Ishikawa (cell line): ENCODE measurements at regions not wholly inside any gene's neighbourhood (a gene's known extent, or its start where the extent isn't known, plus 50 kb on each side); places are given as distances from the start of the nearest gene placed in this dataset.

Experiments
- CEBPB ChIP-seq: IDR thresholded peaks from 2 replicates; pipeline ENCODE4 v1.6.1; 2012
- CREB1 ChIP-seq: IDR thresholded peaks from 2 replicates; pipeline ENCODE4 v1.6.1; 2012; ENCODE audit warnings: low read depth
- EGR1 ChIP-seq: IDR thresholded peaks from 2 replicates; pipeline ENCODE4 v1.6.1; 2012
- EP300 ChIP-seq: IDR thresholded peaks from 2 replicates; pipeline ENCODE4 v1.6.1; 2012; ENCODE audit warnings: borderline replicate concordance
- FOXM1 ChIP-seq: IDR thresholded peaks from 2 replicates; pipeline ENCODE4 v1.6.1; 2012; ENCODE audit warnings: low read depth, borderline replicate concordance
- MAX ChIP-seq: IDR thresholded peaks from 2 replicates; pipeline ENCODE4 v1.6.1; 2012
- NFIC ChIP-seq: IDR thresholded peaks from 2 replicates; pipeline ENCODE4 v1.6.1; 2012
- RAD21 ChIP-seq: IDR thresholded peaks from 2 replicates; pipeline ENCODE4 v1.6.1; 2012; ENCODE audit warnings: low read depth
- REST ChIP-seq: IDR thresholded peaks from 2 replicates; pipeline ENCODE4 v1.6.1; 2012; ENCODE audit warnings: low read depth, mild to moderate bottlenecking
- TAF1 ChIP-seq: IDR thresholded peaks from 2 replicates; pipeline ENCODE4 v1.6.1; 2012; ENCODE audit warnings: low read depth, mild to moderate bottlenecking
- TCF12 ChIP-seq: IDR thresholded peaks from 2 replicates; pipeline ENCODE4 v1.6.1; 2012; ENCODE audit warnings: low read depth
- TEAD4 ChIP-seq: IDR thresholded peaks from 2 replicates; pipeline ENCODE4 v1.6.1; 2012
- USF1 ChIP-seq: IDR thresholded peaks from 2 replicates; pipeline ENCODE4 v1.6.1; 2012
- YY1 ChIP-seq: IDR thresholded peaks from 2 replicates; pipeline ENCODE4 v1.6.1; 2012; ENCODE audit warnings: low read depth
- ZBTB7A ChIP-seq: IDR thresholded peaks from 2 replicates; pipeline ENCODE4 v1.6.1; 2012; ENCODE audit warnings: low read depth

GRCh38 chr18:1604751-1605150, 700.1 kb downstream of the ADCYAP1 start:
- TF ChIP-seq MAX: no peak

- TF ChIP-seq EP300 (no peak), NFIC (no peak), YY1 (no peak), TEAD4 (no peak), REST (no peak), ZBTB7A (no peak), FOXM1 (no peak), EGR1 (no peak), CREB1 (no peak), TAF1 (no peak), CEBPB (no peak), TCF12 (no peak), USF1 (no peak), RAD21 (no peak), MAX (no peak)
Measured at GRCh38 chr18:1618364-1618763, 713.7 kb downstream of the ADCYAP1 start.

DNA sequence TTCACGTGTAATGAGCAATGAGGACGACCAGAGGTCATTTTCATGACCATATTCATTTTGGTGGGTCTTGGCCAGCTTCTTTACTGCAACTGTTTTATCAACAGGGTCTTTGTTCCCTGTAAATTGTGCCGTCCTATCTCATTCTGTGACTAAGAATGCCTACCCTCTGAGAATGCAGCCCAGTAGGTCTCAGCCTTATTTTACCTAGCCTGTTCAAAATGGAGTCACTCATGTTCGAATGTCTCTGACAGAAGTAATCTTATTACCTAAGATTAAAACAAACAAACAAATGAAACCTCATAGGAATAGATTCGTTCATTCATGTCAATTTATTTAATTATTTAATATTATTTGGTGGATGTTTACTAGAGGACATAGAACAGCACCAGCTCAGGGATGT, 714.8 kb downstream of the ADCYAP1 start:
- TF ChIP-seq NFIC: no peak
- TF ChIP-seq ZBTB7A: no peak
- TF ChIP-seq YY1: no peak
- no peak for TF ChIP-seq USF1
- TF ChIP-seq CEBPB: no peak
- TF ChIP-seq TAF1: no peak
- no peak for TF ChIP-seq RAD21
- TF ChIP-seq TEAD4: no peak

DNA sequence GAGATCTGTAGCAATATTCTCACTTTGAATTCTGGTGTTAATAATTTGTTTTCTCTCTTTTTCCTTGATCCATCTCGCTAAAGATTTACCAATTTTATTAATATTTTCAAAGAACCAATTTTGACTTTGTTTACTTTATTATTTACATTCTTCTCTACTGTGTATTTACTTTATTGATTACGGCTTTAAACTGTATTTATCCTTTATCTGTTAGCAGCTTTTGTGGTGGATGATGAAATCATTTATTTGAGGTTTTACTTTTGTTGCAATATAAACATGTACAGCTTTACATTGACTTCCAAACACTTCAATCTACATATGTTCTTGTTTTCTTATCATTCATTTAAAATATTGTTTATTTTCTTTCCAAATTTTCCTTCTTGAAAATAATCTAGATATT, 719.9 kb downstream of the ADCYAP1 start:
- TF ChIP-seq FOXM1: no peak
- TF ChIP-seq NFIC: no peak
- TF ChIP-seq TEAD4: no peak
- TF ChIP-seq EGR1: no peak
- TF ChIP-seq CEBPB: no peak
- no peak for TF ChIP-seq ZBTB7A
- TF ChIP-seq CREB1: no peak
- no peak for TF ChIP-seq RAD21
- no peak for TF ChIP-seq TCF12
- no peak for TF ChIP-seq MAX

DNA sequence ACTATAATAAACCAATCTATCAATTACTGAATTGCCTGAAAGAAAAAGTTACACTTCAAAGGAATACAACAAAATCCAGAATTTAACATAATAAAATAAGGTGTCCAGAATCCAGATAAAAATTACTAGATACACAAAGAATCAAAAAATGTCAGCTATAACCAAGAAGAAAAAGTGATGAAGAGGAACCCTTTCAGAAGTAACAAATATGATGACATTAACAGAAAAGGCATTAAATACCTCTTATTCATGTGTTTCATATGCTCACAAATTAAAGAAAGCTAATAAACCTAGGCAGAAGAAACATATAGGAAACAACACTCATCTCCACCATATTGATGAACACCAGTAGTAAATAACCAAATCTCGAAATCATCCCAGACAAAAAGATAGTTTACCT, 722.8 kb downstream of the ADCYAP1 start:
- no peak for TF ChIP-seq TCF12
- no peak for TF ChIP-seq NFIC
- TF ChIP-seq REST: no peak

DNA sequence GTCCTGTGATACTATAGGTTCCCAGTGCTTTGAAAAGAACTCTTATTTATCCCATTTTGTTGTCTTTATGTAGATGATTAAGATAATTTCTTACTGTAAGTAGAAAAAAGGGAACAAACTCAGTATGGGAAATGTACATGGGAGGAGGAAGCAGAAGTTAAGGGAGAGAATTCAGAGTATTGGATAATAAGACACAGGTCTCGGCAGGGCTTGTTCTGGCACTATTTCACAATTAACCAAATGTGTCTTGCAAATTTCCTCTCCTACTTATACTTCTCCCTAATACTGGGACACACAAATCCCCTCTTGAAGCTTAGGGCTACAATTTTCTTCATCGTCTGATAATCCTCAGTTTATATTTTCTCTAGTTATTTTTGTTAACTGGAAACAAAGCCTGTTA, 744.0 kb downstream of the ADCYAP1 start:
- TF ChIP-seq RAD21: no peak
- TF ChIP-seq CEBPB: no peak
- no peak for TF ChIP-seq EP300
- TF ChIP-seq MAX: no peak
- TF ChIP-seq ZBTB7A: no peak

DNA sequence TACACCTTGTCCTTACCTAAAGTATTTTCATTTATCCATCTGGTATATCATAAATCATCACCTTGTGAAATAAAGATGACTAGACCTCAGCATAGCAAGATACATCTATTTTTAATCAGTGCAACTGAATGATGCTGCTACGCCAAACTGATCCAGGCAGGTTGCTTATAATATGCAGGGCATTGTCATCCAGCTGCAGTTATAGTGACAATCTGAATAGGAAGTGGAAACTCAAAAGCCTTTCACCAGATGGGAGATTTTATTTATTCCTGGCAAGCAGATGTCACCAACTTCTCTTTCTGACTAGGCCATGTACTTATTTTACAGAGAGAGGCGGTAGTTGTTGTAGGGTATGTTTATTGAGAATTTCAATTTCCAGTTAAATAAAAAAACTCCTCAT, 747.3 kb downstream of the ADCYAP1 start:
- no peak for TF ChIP-seq EGR1
- no peak for TF ChIP-seq RAD21
